Stimulated activated CD4-positive, alpha-beta T cell treated with anti-CD3 and anti-CD28 coated beads, TNF-alpha, amount 100 ng/mL, for 1 hour (primary cell): ENCODE measurements at regions not wholly inside any gene's neighbourhood (a gene's known extent, or its start where the extent isn't known, plus 50 kb on each side); places are given as distances from the start of the nearest gene placed in this dataset.
"Not testable (repeated sequence)": the region's sequence is repeated elsewhere in the genome, so short reads cannot be mapped to it uniquely, and the experiment has no call there.

Source experiments
- DNase-seq, 3 donors: peaks; one replicate each; pipeline ENCODE4 v3.0.0-alpha.2; 2020; ENCODE audit warnings: low read depth in 3 of 3, low spot score in 1 of 3

- no peak for DNase-seq
Observed at GRCh38 chr20:4476903-4477500, 209.3 kb upstream of the PRNP start.

GRCh38 chr20:4472906-4473305, 213.3 kb upstream of the PRNP start:
- no peak for DNase-seq

DNA sequence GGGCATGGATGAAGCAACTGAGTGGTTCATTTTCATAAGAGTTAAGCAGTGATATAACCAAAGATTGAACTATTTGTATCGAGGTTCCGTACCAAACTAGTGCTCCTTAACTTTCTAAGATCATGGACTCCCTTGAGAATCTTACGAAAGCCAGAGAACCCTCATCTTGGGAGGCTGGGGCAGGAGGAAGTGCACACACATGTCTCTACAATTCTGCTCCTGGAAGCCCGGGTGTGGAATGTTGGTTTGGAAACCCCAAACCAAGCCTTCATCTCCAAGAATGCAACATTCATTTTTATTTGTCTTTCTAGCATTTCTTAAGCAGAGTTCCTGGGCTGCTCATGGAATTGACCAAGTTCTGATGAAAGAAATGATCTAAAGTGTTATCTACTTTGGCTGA, 215.0 kb upstream of the PRNP start:
- no peak for DNase-seq

DNA sequence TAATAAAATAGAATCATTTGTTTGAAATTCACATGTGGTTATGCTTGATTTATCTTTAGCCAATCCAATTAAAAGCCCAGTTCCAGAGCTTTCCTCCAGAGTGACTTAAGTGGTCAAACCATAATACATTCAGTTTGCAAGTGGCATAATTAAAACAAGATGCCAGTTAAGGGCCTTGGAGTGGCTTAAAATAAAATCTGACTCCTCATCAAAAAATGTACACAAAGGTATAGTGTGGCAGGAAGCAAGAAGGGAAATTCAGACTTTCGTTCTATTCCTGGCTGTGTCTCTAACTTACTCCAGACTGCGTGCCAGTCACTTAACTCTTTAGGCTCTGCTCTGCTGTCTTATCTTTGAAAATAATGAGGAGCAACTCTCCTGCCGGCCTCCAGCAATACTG, 215.9 kb upstream of the PRNP start:
- no peak for DNase-seq

DNA sequence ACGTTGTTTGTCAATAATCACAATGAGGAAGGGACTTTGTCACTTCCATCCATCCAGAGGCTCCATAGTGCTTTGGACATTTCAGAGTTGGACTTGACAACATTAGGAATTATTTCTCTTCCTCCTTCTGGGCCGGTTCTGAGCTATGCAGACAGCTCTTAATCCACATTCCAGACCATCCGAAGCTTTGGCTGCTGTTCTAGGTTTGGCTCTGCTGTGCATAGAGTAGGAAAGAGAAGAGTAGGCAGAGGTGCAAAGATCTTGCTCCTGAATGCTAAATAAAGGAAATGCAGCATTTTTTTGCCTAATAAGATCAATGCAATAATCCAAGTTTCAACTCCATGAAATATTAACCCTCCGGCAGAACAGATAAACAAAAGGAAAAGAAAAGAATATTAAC, 216.3 kb upstream of the PRNP start:
- DNase-seq = no peak

DNA sequence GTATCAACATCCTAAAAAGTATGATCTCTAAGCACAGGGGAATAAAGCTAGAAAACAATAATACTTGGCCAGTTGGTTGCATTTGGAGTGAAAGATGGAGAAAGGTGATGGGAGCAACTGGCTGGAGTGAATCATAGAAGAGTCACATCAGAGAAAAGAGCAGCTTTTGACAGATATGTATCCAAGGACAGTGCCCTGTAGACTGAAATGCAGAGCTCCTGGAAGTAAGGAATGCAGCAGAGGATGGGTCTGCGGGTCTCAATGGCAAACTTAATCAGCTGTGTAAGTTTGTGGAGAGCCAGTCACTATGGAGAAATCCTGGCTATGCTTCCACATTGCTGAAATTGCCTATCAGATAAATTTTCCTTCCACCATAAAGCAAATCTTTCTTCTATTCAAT, 218.1 kb upstream of the PRNP start:
- DNase-seq = no peak

GRCh38 chr20:4465855-4466545, 216.9 kb upstream of the ADRA1D start:
- DNase-seq = no peak

DNA sequence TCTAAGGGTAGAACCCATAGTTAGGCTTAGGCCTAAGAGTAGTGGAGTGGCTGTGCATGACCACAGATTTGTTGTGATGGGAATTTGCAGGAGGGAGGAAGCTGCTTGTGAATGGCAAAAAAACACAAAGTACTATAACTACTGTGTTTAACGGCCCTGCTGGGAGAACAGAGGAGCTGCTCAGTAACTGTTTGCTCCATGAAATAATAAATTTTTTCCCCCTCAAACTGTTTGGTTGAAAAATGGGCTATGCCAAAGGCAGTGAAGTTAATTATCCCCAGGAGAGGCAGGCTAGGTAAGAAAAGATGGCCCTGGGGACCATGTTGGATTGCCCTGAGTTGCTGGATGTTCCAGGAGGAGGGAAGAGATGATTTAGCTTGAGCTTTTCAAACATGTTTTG, 216.1 kb upstream of the ADRA1D start:
- no peak for DNase-seq

DNA sequence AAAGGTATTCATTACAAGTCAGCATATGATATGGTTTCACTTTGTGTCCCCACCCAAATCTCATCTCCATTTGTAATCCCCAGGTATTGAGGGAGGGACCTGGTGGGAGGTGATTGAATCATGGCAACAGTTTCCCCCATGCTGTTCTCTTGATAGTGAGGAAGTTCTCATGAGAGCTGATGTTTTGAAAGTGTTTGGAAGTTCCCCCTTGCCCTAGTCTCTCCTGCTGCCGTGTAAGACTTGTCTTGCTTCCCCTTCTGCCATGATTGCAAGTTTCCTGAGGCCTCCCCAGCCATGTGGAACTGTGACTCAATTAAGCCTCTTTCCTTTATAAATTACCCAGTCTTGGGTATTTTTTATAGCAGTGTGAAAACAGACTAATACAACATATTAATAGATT, 213.7 kb upstream of the ADRA1D start:
- DNase-seq = not testable (repeated sequence)

GRCh38 chr20:4459081-4459480, 210.0 kb upstream of the ADRA1D start:
- no peak for DNase-seq

DNA sequence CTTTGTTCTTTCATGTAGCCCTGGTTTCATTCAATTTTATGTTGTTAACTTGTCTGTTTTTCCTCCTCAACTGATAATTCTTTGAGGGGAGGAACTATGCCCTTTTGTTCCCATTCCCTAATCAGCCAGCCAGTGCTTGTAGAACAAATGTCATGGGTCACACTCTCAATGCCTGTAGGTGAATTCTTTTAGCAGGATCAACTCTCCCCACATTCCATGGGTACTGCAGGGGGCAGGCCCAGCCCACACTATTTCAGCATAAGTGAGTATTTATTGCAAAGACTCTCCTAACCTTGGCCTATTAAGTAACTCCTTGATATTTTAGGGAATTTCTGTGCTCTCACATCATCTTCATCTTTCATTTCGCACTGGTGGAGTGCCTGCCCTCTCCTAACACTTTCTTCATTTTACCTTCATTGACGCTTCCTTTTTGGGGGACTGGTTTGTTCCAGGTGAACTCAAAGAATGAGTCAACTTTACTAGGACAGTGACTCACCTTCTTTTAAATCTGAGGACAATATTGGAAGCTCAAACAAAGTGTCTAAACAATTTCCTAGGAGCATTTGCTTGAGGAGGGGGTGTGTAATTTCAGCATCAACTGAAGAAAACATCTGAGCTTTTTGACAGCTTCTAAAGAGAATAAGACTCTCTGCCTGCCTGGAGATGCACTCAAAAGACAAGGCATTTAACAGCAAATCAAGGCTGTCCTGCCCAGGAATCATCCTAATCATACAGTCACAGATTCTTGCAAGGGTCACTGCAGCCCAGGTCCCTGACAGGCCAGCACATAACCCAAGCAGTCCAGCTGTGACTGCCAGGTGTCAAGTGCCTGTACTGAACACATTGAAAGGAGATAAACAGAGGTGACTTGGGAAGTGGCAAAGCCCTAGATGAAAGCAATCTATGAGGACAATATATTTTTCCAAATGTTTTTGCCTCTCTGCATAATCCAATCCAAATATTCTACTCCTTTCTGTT, 208.8 kb upstream of the ADRA1D start:
- DNase-seq = no peak

DNA sequence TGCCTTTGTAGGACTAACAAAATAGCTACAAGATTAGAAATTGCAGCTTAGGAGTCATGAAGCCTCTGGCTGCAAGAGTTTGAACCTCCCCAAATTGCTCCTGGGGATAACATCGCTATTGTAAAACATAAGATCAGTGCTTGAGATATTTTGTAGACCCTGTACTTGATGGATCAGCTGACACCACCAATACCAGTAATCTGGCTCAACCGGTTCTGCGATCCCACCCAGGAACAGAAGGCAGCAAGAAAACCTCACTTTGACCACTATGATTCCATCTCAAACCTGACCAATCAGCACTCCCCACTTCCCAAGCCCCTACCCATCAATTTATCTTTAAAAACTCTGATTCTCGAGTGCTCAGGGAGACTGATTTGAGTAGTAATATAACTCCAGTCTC, 206.9 kb upstream of the ADRA1D start:
- DNase-seq = no peak

- no peak for DNase-seq
Observed at GRCh38 chr20:4455301-4455701, 206.2 kb upstream of the ADRA1D start.

DNA sequence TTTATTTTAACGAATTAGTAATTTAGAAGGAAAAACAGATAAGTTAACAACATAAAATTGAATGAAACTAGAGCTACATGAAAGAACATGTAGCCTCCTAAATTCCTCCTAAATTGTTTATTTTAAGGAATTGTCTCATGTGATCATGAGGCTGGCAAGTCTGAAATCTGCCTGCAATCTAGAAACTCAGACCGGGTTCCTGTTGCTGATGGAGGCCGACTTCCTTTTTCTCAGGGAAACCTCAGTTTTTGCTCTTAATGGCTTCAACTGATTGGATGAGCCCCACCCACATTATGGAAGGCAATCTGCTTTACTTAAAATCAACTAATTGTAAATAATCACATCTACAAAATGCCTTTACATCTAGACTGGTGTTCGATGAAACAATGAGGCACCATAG, 205.0 kb upstream of the ADRA1D start:
- no peak for DNase-seq

DNA sequence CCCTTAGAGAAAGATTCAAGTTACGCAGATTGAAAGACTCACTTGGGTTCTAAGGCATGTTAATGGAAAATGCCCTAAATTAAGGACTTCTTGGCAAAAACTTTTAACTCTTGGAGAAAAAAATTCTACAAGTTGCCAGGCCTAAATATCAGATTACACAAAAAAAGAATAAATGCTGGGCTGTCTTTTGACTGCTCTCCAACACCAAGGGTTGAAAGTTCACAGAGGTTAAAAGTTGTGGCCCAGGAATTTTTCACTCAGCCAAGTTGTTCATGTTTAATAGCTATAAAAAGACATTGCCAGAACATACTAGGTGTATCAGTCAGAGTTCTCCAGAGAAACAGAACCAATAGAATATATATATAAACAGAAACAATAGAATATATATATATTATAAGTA, 204.3 kb upstream of the ADRA1D start:
- DNase-seq = no peak

DNA sequence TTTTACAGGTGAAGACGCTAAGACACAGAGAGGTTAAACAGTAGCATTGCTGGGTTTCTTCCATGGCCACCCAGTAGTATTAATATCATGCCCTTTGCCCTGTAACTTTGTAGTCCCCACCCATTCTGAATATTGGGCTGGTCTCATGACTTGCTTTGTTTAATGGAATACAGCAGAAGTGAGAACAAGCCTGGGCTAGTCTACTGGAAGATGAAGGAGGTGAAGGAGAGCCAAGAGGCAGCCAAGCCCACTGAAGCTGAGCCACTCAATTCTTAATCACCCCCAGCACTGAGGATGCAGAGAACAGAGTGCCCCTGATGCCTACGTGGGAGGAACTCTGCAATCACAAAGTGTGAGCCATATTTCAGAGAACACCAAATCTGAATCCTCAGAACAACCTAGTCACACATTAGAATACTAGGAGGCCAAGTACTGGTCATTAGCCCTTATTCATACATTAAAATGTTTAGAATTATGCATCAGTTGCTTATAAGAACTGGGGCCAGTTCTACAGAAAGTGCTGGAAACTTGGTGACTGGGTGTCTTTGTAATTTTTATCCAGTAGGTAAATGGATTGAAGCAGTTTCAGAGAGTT, 202.5 kb upstream of the ADRA1D start:
- DNase-seq = no peak

DNA sequence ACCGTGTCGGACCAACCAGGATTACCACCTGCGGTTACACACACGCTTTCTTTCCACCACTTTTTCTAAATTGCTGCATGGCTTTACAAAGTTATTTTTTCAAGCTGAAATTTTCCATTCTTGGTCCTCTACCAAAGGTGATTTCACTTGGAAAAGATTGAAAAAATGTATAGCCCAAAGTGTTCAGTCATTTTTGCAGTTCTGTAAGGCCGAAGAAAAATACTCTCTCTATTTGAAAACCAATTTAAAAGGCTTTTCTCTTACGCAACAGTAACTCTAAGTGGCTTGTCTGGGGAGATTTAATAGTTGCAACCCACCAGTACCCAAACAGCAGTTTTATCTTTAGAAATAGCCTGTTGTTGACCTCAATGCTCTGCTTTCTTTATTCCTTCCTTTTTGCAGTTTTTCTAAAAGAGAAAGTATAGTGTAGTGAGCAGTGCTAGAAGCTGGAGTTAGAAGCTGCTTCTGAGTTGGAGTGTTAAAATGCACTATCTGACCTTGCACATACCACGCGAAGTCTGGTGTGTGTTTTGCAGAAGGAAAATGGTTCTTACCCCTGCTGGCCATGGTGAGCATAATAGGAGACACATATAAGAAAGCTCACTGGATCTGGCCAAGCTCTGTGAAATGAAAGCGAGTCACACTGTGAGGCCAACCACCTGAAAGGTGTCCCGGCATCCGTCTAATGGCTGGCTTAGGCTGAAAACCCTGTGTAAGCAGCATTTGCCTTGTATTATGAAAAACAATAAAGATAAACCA, 201.0 kb upstream of the ADRA1D start:
- DNase-seq = no peak

DNA sequence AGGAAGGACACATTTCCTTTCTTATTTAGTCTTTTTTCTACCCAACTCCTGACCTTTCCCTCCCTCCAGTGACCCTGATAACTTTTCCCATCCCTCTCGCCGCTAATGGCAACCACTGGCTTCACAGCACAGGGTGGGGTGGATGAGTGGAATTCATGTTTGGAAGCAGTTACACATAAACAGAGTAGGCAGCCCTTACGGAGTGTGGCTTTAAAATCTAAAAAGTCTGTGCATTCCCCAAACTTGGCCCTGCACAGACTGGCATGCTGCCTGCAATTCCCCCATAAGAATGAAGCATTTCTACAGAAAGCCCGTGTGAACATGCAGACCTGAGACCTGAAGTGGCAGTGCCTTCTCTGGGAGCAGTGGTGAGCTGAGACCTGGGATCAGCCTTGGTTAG, 196.7 kb upstream of the ADRA1D start:
- DNase-seq = no peak

DNA sequence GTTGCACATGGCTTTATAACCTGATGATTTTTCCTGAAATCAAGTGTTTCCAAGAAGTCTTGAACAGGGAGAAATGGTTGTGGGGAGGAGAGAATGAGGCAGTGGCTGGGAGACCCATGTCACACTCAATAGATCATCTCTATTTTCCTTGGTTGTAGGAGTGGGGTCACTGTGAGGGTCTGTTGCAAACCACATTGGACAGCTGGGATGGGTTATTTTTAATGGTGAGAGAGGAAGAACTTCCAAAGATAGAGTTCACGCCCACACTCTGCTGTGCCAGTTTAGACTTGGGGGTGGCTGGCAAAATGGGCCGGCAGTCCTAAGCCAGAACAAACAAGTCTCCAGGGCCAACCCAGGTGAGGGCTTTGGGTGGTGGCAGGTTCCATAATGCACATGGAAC, 196.2 kb upstream of the ADRA1D start:
- DNase-seq = no peak

- no peak for DNase-seq
Observed at GRCh38 chr20:4444404-4444803, 195.3 kb upstream of the ADRA1D start.

DNA sequence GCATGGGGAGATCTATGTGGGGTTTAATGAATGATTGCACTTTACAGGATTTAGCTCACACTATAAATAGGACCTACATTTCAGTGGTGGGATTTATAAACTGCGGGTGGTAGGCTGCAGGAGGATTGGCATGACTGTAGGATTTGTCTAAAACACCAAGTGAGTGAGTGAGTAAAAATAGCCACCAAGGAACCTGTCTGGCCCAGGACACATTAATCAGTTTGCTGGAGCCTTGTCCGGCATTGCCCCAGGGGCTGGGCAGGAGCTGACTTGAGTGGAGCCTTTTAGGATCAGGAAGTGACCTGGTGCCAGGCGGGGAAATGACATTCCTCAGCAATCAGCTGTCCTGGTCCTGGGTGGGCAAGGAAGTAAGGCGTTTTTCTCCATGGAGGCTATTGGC, 193.9 kb upstream of the ADRA1D start:
- DNase-seq = no peak
